ENCODE measurements at regions not wholly inside any gene's neighbourhood (a gene's known extent, or its start where the extent isn't known, plus 50 kb on each side); places are given as distances from the start of the nearest gene placed in this dataset.

- Histone ChIP-seq H2BK120ac (ENCODE audit: low read depth, low read length, poor library complexity, severe bottlenecking) (no peak overlapping the region), H3K18ac (ENCODE audit: insufficient read length, low read depth, low read length) (peak overlapping the region; percentile 45), H3K9me3 (ENCODE audit: control insufficient read depth, low read depth, low read length) (no peaks in the 10 kb centered on the region), H2BK12ac (ENCODE audit: insufficient read length, low read depth, low read length) (peak overlapping the region; percentile 77), H3K4me1 (ENCODE audit: insufficient read depth, low read length) (peaks cover 16% of the 10 kb centered on the region), H3K9ac (ENCODE audit: extremely low read depth, insufficient read length, low read length) (no peak overlapping the region), H4K5ac (ENCODE audit: insufficient read length, low read depth, low read length) (no peak overlapping the region), H3K27ac (ENCODE audit: insufficient read length, low read depth, low read length) (peak overlapping the region; percentile 42), H3K14ac (ENCODE audit: insufficient read depth, low read length) (0 out of 2 replicates have a peak overlapping the region, but pooled peaks have one; percentile 31), H2AFZ (ENCODE audit: low read length) (no peak overlapping the region), H4K91ac (ENCODE audit: insufficient read length, low read depth, low read length) (no peak overlapping the region), H2BK20ac (ENCODE audit: low read depth, low read length, poor library complexity, severe bottlenecking) (no peak overlapping the region), H3K79me2 (ENCODE audit: insufficient read depth, low read length) (no peaks in the 10 kb centered on the region), H3T11ph (ENCODE audit: low read length) (no peak overlapping the region), H2BK5ac (ENCODE audit: insufficient read length, low read length) (no peak overlapping the region), H3K23me2 (ENCODE audit: insufficient read length, low read depth, low read length, poor library complexity, severe bottlenecking) (no peaks in the 10 kb centered on the region), H4K20me1 (ENCODE audit: control insufficient read depth, insufficient read depth, insufficient read length) (no peaks in the 10 kb centered on the region), H4K8ac (replicated peaks; ENCODE audit: insufficient read length, low read depth, low read length) (no peak overlapping the region), H3K27me3 (ENCODE audit: insufficient read depth, low read length) (no peaks in the 10 kb centered on the region), H3K79me1 (ENCODE audit: insufficient read depth, low read depth, low read length, poor library complexity, severe bottlenecking) (no peaks in the 10 kb centered on the region), H2AK5ac (ENCODE audit: insufficient read length, low read length) (no peak overlapping the region), H3K4me2 (ENCODE audit: insufficient read depth, insufficient read length, low read length) (peak overlapping the region; percentile 20), H3K56ac (ENCODE audit: insufficient read length, low read depth, low read length) (no peak overlapping the region), H3K23ac (ENCODE audit: insufficient read length, low read depth, low read length) (no peak overlapping the region), H2BK15ac (ENCODE audit: low read depth, low read length) (no peak overlapping the region), H3K4ac (ENCODE audit: low read depth, low read length) (no peak overlapping the region)
- TF ChIP-seq, protein P1, sequence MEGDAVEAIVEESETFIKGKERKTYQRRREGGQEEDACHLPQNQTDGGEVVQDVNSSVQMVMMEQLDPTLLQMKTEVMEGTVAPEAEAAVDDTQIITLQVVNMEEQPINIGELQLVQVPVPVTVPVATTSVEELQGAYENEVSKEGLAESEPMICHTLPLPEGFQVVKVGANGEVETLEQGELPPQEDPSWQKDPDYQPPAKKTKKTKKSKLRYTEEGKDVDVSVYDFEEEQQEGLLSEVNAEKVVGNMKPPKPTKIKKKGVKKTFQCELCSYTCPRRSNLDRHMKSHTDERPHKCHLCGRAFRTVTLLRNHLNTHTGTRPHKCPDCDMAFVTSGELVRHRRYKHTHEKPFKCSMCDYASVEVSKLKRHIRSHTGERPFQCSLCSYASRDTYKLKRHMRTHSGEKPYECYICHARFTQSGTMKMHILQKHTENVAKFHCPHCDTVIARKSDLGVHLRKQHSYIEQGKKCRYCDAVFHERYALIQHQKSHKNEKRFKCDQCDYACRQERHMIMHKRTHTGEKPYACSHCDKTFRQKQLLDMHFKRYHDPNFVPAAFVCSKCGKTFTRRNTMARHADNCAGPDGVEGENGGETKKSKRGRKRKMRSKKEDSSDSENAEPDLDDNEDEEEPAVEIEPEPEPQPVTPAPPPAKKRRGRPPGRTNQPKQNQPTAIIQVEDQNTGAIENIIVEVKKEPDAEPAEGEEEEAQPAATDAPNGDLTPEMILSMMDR (conservative IDR thresholded peaks at IDR 0.05) = no peak
- H3K27me3 Mint-ChIP-seq (ENCODE audit: low read depth) = peaks cover 5% of the 10 kb centered on the region; the same call in 1 of the 2 replicates
- H3K27ac Mint-ChIP-seq = peak overlapping the region; percentile 89 to 99 (median 97)
- peaks cover 9 to 12% of the 10 kb centered on the region in 2 experiments; a peak in 4 of 5 replicates for H3K9me3 Mint-ChIP-seq
- WGBS (ENCODE audit: extremely low coverage, insufficient read length, low lambda C conversion rate) = no CpG with 5 or more reads among the region's 12 CpGs
- H3K4me1 Mint-ChIP-seq = peaks cover 40 to 47% of the 10 kb centered on the region in 2 experiments
- H3K4me3 Mint-ChIP-seq = peak overlapping the region; percentile 5 to 48; a peak in 2 of 5 replicates
- peaks cover 4 to 15% (median 4%) of the 10 kb centered on the region in 3 experiments; a peak in 6 of 7 replicates for H3K36me3 Mint-ChIP-seq (ENCODE audit: insufficient read depth in 1 of 3, low read depth in 3 of 3)
- no peak for DNase-seq
These were observed 100.1 kb upstream of the ARL4C start for GRCh38 chr2:234596696-234597575.
